HCT116 (cell line): ENCODE measurements at regions not wholly inside any gene's neighbourhood (a gene's known extent, or its start where the extent isn't known, plus 50 kb on each side); places are given as distances from the start of the nearest gene placed in this dataset.

Experiments used
- ATAC-seq: fragments of 200-7000 bp; cut with Tn5 transposase; 2 replicates; pipeline ENCODE4 v1.9.1; 2020; ENCODE audit warnings: mild to moderate bottlenecking, moderate library complexity
- BruUV-seq: library from RNA; stranded (reverse); fragments of 400-500 nt; replicated peaks from 2 replicates; lab custom pipeline; 2021; lab: Mats Ljungman, UMichigan
- CTCF ChIA-PET: fragments of 300-600 bp; sonication (Branson Sonifier 250); formaldehyde crosslinking; loops from one replicate; lab custom pipeline; 2021; ENCODE audit warnings: antibody characterized with exemption; lab: Charles Lee
- POLR2A ChIA-PET: fragments of 300-600, 350-600 bp; sonication (Branson Sonifier 250); formaldehyde crosslinking; loops from one replicate; lab custom pipeline; 2021; ENCODE audit warnings: antibody characterized with exemption; lab: Charles Lee
- RAD21 ChIA-PET, 2 experiments: fragments of 300-600 bp; sonication (Branson Sonifier 250); formaldehyde crosslinking; loops; one replicate each; lab custom pipeline; 2023; ENCODE audit warnings: low total read pairs in 2 of 2; ENCODE audit not compliant: uncharacterized antibody in 2 of 2, unreplicated experiment in 2 of 2, low non-redundant PET in 1 of 2; lab: Charles Lee
- DNase-seq: peaks from one replicate; pipeline ENCODE4 v3.0.0-alpha.2; 2010; ENCODE audit warnings: low read depth, low spot score
- H2AFZ ChIP-seq: fragments of 200-600 bp; shearing (Covaris generic), sonication (generic); 2 replicates; pipeline ENCODE4 v1.6.1; 2017; ENCODE audit warnings: low read depth, mixed run types, mixed read lengths, antibody characterized with exemption, low read length; ENCODE audit not compliant: poor library complexity, severe bottlenecking
- H3K27ac ChIP-seq: 2 replicates; pipeline ENCODE4 v1.5.1; 2012; ENCODE audit warnings: low read depth, low read length
- H3K27me3 ChIP-seq: fragments of 200-600 bp; sonication (generic); 2 replicates; pipeline ENCODE4 v1.6.1; 2016; ENCODE audit warnings: mixed run types, low read length, mixed read lengths; ENCODE audit not compliant: insufficient read depth
- H3K36me3 ChIP-seq, 2 experiments: fragments of 200-500 bp in 1 of 2; fragments of 200-600 bp in 1 of 2; sonication (Bioruptor generic) in 1 of 2; sonication (generic) in 1 of 2; 2 replicates each; pipeline versions ENCODE4 v1.5.1 to v1.6.1; 2014 to 2016; ENCODE audit warnings: low read length in 2 of 2, inconsistent platforms in 1 of 2, mixed read lengths in 1 of 2, mixed run types in 1 of 2; ENCODE audit not compliant: insufficient read depth in 2 of 2, control insufficient read depth in 1 of 2
- H3K4me1 ChIP-seq, 2 experiments: fragments of 200-600 bp in 1 of 2; sonication (generic) in 1 of 2; 2 replicates each; pipeline versions ENCODE4 v1.5.1 to v1.6.1; 2012 to 2017; ENCODE audit warnings: low read length in 2 of 2, inconsistent platforms in 1 of 2, mild to moderate bottlenecking in 1 of 2, mixed read lengths in 1 of 2, mixed run types in 1 of 2, moderate library complexity in 1 of 2; ENCODE audit not compliant: insufficient read depth in 2 of 2, control insufficient read depth in 1 of 2
- H3K4me2 ChIP-seq: fragments of 200-600 bp; sonication (generic); 2 replicates; pipeline ENCODE4 v1.6.1; 2017; ENCODE audit warnings: mixed run types, low read length, mixed read lengths
- H3K4me3 ChIP-seq, 2 experiments: fragments of 200-600 bp in 1 of 2; sonication (generic) in 1 of 2; replicated peaks in 1 of 2; 2 replicates each; pipeline ENCODE4 v1.5.1; 2011 to 2016; ENCODE audit warnings: low read length in 2 of 2, control low read depth in 1 of 2, low read depth in 1 of 2, mild to moderate bottlenecking in 1 of 2, mixed read lengths in 1 of 2, mixed run types in 1 of 2
- H3K79me2 ChIP-seq: fragments of 200-600 bp; sonication (generic); 2 replicates; pipeline ENCODE4 v1.6.1; 2017; ENCODE audit warnings: mild to moderate bottlenecking, mixed run types, low read length, moderate library complexity, mixed read lengths; ENCODE audit not compliant: insufficient read depth
- H3K9ac ChIP-seq: fragments of 200-600 bp; sonication (generic); 2 replicates; pipeline ENCODE4 v1.6.1; 2016; ENCODE audit warnings: low read length, mixed read lengths
- H3K9me2 ChIP-seq: fragments of 200-600 bp; sonication (generic), shearing (Covaris generic); 2 replicates; pipeline ENCODE4 v1.6.1; 2017; ENCODE audit warnings: mixed run types, mild to moderate bottlenecking, moderate library complexity; ENCODE audit not compliant: insufficient read depth
- H3K9me3 ChIP-seq, 2 experiments: fragments of 200-500 bp in 1 of 2; fragments of 200-600 bp in 1 of 2; sonication (Bioruptor generic) in 1 of 2; sonication (generic) in 1 of 2; 2 replicates each; pipeline ENCODE4 v1.6.1; 2014 to 2017; ENCODE audit warnings: low read length in 2 of 2, mixed read lengths in 2 of 2, inconsistent platforms in 1 of 2, low read depth in 1 of 2, mild to moderate bottlenecking in 1 of 2, mixed run types in 1 of 2, moderate library complexity in 1 of 2; ENCODE audit not compliant: control insufficient read depth in 1 of 2, insufficient read depth in 1 of 2
- H4K20me1 ChIP-seq: fragments of 200-600 bp; sonication (generic), shearing (Covaris generic); 2 replicates; pipeline ENCODE4 v1.6.1; 2017; ENCODE audit warnings: mixed run types, mild to moderate bottlenecking, moderate library complexity; ENCODE audit not compliant: insufficient read depth
- CEBPB ChIP-seq: IDR thresholded peaks from 2 replicates; pipeline ENCODE4 v1.6.1; 2012; ENCODE audit warnings: low read depth
- EGR1 ChIP-seq: IDR thresholded peaks from 2 replicates; pipeline ENCODE4 v1.6.1; 2012; ENCODE audit warnings: low read depth
- EZH2 ChIP-seq: fragments of 200-600 bp; sonication (generic); IDR thresholded peaks from 2 replicates; pipeline ENCODE4 v1.6.1; 2017; ENCODE audit warnings: antibody characterized with exemption, mixed run types
- EZH2phosphoT487 ChIP-seq: fragments of 200-600 bp; IDR thresholded peaks from 2 replicates; pipeline ENCODE4 v1.6.1; 2018; ENCODE audit warnings: antibody characterized with exemption, borderline replicate concordance
- FOSL1 ChIP-seq: IDR thresholded peaks from 2 replicates; pipeline ENCODE4 v1.6.1; 2012; ENCODE audit warnings: low read depth
- JUND ChIP-seq: IDR thresholded peaks from 2 replicates; pipeline ENCODE4 v1.6.1; 2012
- MAX ChIP-seq: IDR thresholded peaks from 2 replicates; pipeline ENCODE4 v1.6.1; 2012
- POLR2A ChIP-seq: IDR thresholded peaks from 2 replicates; pipeline ENCODE4 v1.7.0; 2011; ENCODE audit warnings: borderline replicate concordance; ENCODE audit not compliant: insufficient read depth, insufficient read length; ENCODE audit errors: extremely low read depth
- POLR2AphosphoS5 ChIP-seq: IDR thresholded peaks from 2 replicates; pipeline ENCODE4 v1.6.1; 2011; ENCODE audit warnings: mild to moderate bottlenecking, low read depth, low read length, moderate library complexity
- RAD21 ChIP-seq: IDR thresholded peaks from 2 replicates; pipeline ENCODE4 v1.6.1; 2012; ENCODE audit warnings: low read depth, mild to moderate bottlenecking
- SIN3A ChIP-seq: IDR thresholded peaks from 2 replicates; pipeline ENCODE4 v1.6.1; 2012; ENCODE audit warnings: low read depth
- SP1 ChIP-seq: IDR thresholded peaks from 2 replicates; pipeline ENCODE4 v1.6.1; 2012; ENCODE audit warnings: low read depth
- YY1 ChIP-seq: IDR thresholded peaks from 2 replicates; pipeline ENCODE4 v1.6.1; 2011; ENCODE audit warnings: low read length, low read depth, moderate library complexity, mild to moderate bottlenecking; ENCODE audit not compliant: insufficient replicate concordance; ENCODE audit errors: extremely low read depth
- ZFX ChIP-seq: fragments of 450-650 bp; IDR thresholded peaks from 2 replicates; pipeline ENCODE4 v1.6.1; 2017
- ZNF274 ChIP-seq: fragments of 200-500 bp; sonication (Bioruptor generic); IDR thresholded peaks from 2 replicates; pipeline ENCODE4 v1.6.1; 2014; ENCODE audit warnings: mild to moderate bottlenecking, low read depth, low read length, inconsistent platforms
- intact Hi-C: fragments of 100-400 bp; cut with micrococcal nuclease; formaldehyde crosslinking; loops from 2 replicates; pipeline ENCODE4 v1.10.0; 2022
- TF ChIP-seq, protein P1 (sequence below): IDR thresholded peaks from 2 replicates; pipeline ENCODE4 v1.6.1; 2012
- TF ChIP-seq, protein P2 (sequence below), 3 experiments: fragments of 200-600 bp in 1 of 3; sonication (generic) in 1 of 3; IDR thresholded peaks in 2 of 3; conservative IDR thresholded peaks in 1 of 3; 2 replicates each; pipeline ENCODE4 v1.5.1; 2012 to 2017; ENCODE audit warnings: low read depth in 2 of 3, low read length in 2 of 3, antibody characterized with exemption in 1 of 3, borderline replicate concordance in 1 of 3, control low read depth in 1 of 3, mild to moderate bottlenecking in 1 of 3, mixed read lengths in 1 of 3, mixed run types in 1 of 3, moderate library complexity in 1 of 3; ENCODE audit not compliant: insufficient read depth in 1 of 3

DNA sequence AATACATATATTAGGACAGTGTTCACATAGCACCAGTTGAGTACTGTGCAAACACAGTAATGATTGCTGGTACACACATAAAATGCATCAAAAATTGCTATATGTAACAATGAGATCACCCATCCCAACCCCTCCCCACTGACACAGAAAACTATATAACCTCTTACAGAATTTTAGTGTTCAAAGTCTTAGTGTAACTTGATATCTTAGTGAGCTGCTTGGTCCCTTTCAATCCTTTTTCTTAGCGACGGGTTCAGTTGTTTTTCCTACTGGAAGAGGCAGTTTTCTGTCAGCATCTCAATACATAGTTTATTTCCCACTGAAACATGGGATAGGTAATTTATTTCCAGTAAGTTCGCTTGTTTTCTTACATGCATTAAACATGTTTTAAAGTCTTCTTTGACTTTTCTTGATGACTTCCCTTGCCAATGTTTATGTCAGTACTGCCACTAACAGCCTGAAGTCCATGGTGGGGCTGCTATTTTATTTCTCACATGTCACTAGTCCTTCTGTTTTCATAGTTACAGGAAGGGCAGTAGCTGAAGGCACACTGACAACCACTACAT is 96.4 kb upstream of the FOXC1 start:
- Histone ChIP-seq H3K27me3 (no peaks in the 10 kb centered on the region), H3K9ac (no peak overlapping the region), H3K4me3 (no peak overlapping the region), H4K20me1 (no peaks in the 10 kb centered on the region), H3K4me2 (no peak overlapping the region), H3K9me2 (no peaks in the 10 kb centered on the region), H3K79me2 (no peaks in the 10 kb centered on the region), H2AFZ (no peak overlapping the region), H3K27ac (no peak overlapping the region), H3K4me1 (no peaks in the 10 kb centered on the region), H3K9me3 (no peaks in the 10 kb centered on the region)
- CTCF ChIA-PET = interaction anchor here (1.3 kb wide), 1 partner anchor 11 kb away, joined by 3 read pairs; no protein-coding TSS in a partner anchor
- ATAC-seq (no peak), DNase-seq (no peak)
- POLR2A ChIA-PET = no interaction called here
- BruUV-seq = no TSS peak
- intact Hi-C loops = no loop called here
- no peak for TF ChIP-seq EZH2
- no peak for TF ChIP-seq RAD21
- TF ChIP-seq MAX = no peak
- TF ChIP-seq, protein P1, sequence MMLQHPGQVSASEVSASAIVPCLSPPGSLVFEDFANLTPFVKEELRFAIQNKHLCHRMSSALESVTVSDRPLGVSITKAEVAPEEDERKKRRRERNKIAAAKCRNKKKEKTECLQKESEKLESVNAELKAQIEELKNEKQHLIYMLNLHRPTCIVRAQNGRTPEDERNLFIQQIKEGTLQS = no peak
- no peak for TF ChIP-seq POLR2A
- TF ChIP-seq YY1 = no peak
- TF ChIP-seq, all 23 proteins: peak for 0
- RAD21 ChIA-PET = no interaction called here
- H3K36me3 ChIP-seq = no peaks in the 10 kb centered on the region

- H3K9me2 ChIP-seq = no peaks in the 10 kb centered on the region
- H3K27ac ChIP-seq = no peak overlapping the region
- no peaks in the 10 kb centered on the region for H3K36me3 ChIP-seq
- ATAC-seq (no peak), DNase-seq (no peak)
- H3K4me3 ChIP-seq = no peak overlapping the region
- RAD21 ChIA-PET = no interaction called here
- intact Hi-C loops = no loop called here
- POLR2A ChIA-PET = no interaction called here
- H3K4me2 ChIP-seq = no peak overlapping the region
- no peaks in the 10 kb centered on the region for H3K27me3 ChIP-seq
- no TSS peak for BruUV-seq
- no peaks in the 10 kb centered on the region for H3K79me2 ChIP-seq
- H2AFZ ChIP-seq = no peak overlapping the region
- H4K20me1 ChIP-seq = no peaks in the 10 kb centered on the region
- no peak overlapping the region for H3K9ac ChIP-seq
- H3K4me1 ChIP-seq = no peaks in the 10 kb centered on the region
- CTCF ChIA-PET = interaction anchor here (1.3 kb wide), 1 partner anchor 10 kb away, joined by 3 read pairs; no protein-coding TSS in a partner anchor
- no peaks in the 10 kb centered on the region for H3K9me3 ChIP-seq
- no peak for TF ChIP-seq EZH2
- no peak for TF ChIP-seq JUND
- no peak for TF ChIP-seq EGR1
- TF ChIP-seq SIN3A = no peak
- TF ChIP-seq, protein P2, sequence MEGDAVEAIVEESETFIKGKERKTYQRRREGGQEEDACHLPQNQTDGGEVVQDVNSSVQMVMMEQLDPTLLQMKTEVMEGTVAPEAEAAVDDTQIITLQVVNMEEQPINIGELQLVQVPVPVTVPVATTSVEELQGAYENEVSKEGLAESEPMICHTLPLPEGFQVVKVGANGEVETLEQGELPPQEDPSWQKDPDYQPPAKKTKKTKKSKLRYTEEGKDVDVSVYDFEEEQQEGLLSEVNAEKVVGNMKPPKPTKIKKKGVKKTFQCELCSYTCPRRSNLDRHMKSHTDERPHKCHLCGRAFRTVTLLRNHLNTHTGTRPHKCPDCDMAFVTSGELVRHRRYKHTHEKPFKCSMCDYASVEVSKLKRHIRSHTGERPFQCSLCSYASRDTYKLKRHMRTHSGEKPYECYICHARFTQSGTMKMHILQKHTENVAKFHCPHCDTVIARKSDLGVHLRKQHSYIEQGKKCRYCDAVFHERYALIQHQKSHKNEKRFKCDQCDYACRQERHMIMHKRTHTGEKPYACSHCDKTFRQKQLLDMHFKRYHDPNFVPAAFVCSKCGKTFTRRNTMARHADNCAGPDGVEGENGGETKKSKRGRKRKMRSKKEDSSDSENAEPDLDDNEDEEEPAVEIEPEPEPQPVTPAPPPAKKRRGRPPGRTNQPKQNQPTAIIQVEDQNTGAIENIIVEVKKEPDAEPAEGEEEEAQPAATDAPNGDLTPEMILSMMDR (IDR thresholded peaks at IDR 0.05 in 2 of 3, conservative IDR thresholded peaks at IDR 0.05 in 1 of 3; ENCODE audit: borderline replicate concordance in 1 of 3, insufficient read depth in 1 of 3, low read depth in 2 of 3, low read length in 2 of 3) = no peak
- no peak for TF ChIP-seq ZNF274
- TF ChIP-seq CEBPB = no peak
- TF ChIP-seq ZFX = no peak
- no peak for TF ChIP-seq SP1
- no peak for TF ChIP-seq POLR2A
- no peak for TF ChIP-seq YY1
- no peak for TF ChIP-seq EZH2phosphoT487
- no peak for TF ChIP-seq POLR2AphosphoS5
- TF ChIP-seq FOSL1 = no peak
Measured at GRCh38 chr6:1514078-1514477, 95.6 kb upstream of the FOXC1 start.
